OCI-LY7 (cell line): ENCODE measurements at regions not wholly inside any gene's neighbourhood (a gene's known extent, or its start where the extent isn't known, plus 50 kb on each side); places are given as distances from the start of the nearest gene placed in this dataset.

Experiments
- CTCF ChIP-seq: fragments of 200-600 bp; sonication (generic); conservative IDR thresholded peaks from 2 replicates; pipeline ENCODE4 v1.5.1; 2014; ENCODE audit warnings: mild to moderate bottlenecking, antibody characterized with exemption, low read length, moderate library complexity, mixed read lengths
- EZH2phosphoT487 ChIP-seq: fragments of 200-600 bp; sonication (generic); IDR thresholded peaks from 2 replicates; pipeline ENCODE4 v1.6.1; 2018; ENCODE audit warnings: low read depth, borderline replicate concordance, mild to moderate bottlenecking, mixed run types, antibody characterized with exemption, low read length, moderate library complexity, mixed read lengths

- TF ChIP-seq CTCF (no peak), EZH2phosphoT487 (no peak)
These were observed 1186.5 kb downstream of the SI start for GRCh38 chr3:163891771-163892170.
